Neuron (in vitro differentiated cells): ENCODE measurements at regions not wholly inside any gene's neighbourhood (a gene's known extent, or its start where the extent isn't known, plus 50 kb on each side); places are given as distances from the start of the nearest gene placed in this dataset.

Experiments used
- H2AFZ ChIP-seq: one replicate; pipeline ENCODE4 v1.6.1; 2013; ENCODE audit warnings: low read depth, mild to moderate bottlenecking, inconsistent platforms, low read length, moderate library complexity
- H3K27me3 ChIP-seq: one replicate; pipeline ENCODE4 v1.6.1; 2013; ENCODE audit warnings: low read length; ENCODE audit not compliant: insufficient read depth
- H3K36me3 ChIP-seq: one replicate; pipeline ENCODE4 v1.6.1; 2013; ENCODE audit warnings: low read length; ENCODE audit not compliant: insufficient read depth
- H3K4me1 ChIP-seq: one replicate; pipeline ENCODE4 v1.6.1; 2013; ENCODE audit warnings: low read length; ENCODE audit not compliant: insufficient read depth
- H3K4me3 ChIP-seq: 2 replicates; pipeline ENCODE4 v1.5.1; 2013; ENCODE audit warnings: mild to moderate bottlenecking, low read length, moderate library complexity
- H3K9me3 ChIP-seq: one replicate; pipeline ENCODE4 v1.6.1; 2013; ENCODE audit warnings: low read length

DNA sequence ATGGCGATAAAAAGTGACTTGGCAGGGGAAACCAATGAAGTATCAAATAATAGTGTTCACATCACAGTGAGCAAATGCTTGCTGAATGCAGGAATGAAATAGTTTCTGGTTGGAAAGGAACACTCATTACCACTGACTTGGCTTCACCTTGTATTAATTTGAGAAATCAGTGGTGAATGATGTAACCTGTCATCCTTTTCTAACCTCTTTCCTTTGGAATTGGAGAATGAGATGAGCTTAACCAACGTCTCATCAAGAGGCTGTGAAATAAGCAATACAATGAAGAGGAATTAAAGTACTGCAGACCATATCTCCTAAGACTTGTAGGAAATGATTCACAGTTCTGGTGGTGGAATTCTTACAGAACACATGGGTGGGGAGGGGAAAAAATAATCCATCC, 192.2 kb downstream of the DMAC1 start:
- Histone ChIP-seq H3K36me3 (no peaks in the 10 kb centered on the region), H3K9me3 (no peaks in the 10 kb centered on the region), H3K27me3 (no peaks in the 10 kb centered on the region), H3K4me1 (no peaks in the 10 kb centered on the region), H3K4me3 (no peak overlapping the region), H2AFZ (no peak overlapping the region)

GRCh38 chr9:7606591-7606990, 193.0 kb downstream of the DMAC1 start:
- Histone ChIP-seq H3K4me1 (no peaks in the 10 kb centered on the region), H3K4me3 (no peak overlapping the region), H3K9me3 (no peaks in the 10 kb centered on the region), H2AFZ (no peak overlapping the region), H3K27me3 (no peaks in the 10 kb centered on the region), H3K36me3 (no peaks in the 10 kb centered on the region)

DNA sequence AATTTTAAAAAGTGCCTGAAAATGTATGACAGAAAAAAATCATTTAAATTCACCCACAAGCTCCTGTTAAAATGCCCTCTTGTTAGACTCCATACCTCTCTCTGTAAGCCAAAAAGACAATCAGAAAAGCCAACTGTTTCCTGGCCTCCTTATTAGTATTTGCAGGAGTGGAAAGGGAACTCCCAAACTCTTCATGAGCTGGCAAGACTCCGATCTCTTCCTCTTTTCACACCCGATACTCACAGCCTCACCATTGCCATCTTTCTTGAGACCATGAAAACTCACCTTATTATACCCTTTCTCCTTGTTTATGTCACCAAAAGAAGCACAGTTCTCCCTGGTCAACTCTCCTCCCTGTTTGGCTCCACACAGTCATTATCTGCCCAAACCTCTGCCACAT, 197.8 kb downstream of the DMAC1 start:
- no peak overlapping the region for H3K4me3 ChIP-seq
- H3K9me3 ChIP-seq = no peaks in the 10 kb centered on the region
- H3K36me3 ChIP-seq = no peaks in the 10 kb centered on the region
- no peaks in the 10 kb centered on the region for H3K4me1 ChIP-seq
- no peaks in the 10 kb centered on the region for H3K27me3 ChIP-seq
- no peak overlapping the region for H2AFZ ChIP-seq

DNA sequence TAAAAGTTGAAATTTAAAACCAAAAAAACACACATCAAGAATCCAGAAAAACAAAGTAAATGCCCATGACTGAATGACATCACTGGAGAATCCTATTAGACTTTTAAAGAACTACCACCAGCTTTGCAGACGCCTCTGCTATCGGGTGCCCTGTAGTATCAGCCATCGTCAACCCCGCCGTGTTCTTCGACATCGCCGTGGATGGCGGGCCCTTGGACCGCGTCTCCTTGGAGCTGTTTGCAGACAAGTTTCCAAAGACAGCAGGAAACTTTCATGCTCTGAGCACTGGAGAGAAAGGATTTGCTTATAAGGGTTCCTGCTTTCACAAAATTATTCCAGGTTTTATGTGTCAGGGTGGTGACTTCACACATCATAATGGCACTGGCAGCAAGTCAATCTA, 201.9 kb downstream of the DMAC1 start:
- Histone ChIP-seq H3K4me1 (no peaks in the 10 kb centered on the region), H3K4me3 (no peak overlapping the region), H3K27me3 (no peaks in the 10 kb centered on the region), H3K36me3 (no peaks in the 10 kb centered on the region), H3K9me3 (no peaks in the 10 kb centered on the region), H2AFZ (no peak overlapping the region)

- no peak overlapping the region for H2AFZ ChIP-seq
These were observed 207.0 kb downstream of the DMAC1 start for GRCh38 chr9:7592321-7593316.

GRCh38 chr9:7591501-7591900, 208.1 kb downstream of the DMAC1 start:
- no peaks in the 10 kb centered on the region for H3K36me3 ChIP-seq
- no peaks in the 10 kb centered on the region for H3K4me1 ChIP-seq
- H3K27me3 ChIP-seq = no peaks in the 10 kb centered on the region
- no peak overlapping the region for H3K4me3 ChIP-seq
- no peaks in the 10 kb centered on the region for H3K9me3 ChIP-seq
- no peak overlapping the region for H2AFZ ChIP-seq

More at GRCh38 chr9:7592321-7593316, 207.0 kb downstream of the DMAC1 start:
- Histone ChIP-seq H3K36me3 (no peaks in the 10 kb centered on the region), H3K4me3 (no peak overlapping the region), H3K9me3 (no peaks in the 10 kb centered on the region), H3K27me3 (no peaks in the 10 kb centered on the region), H3K4me1 (no peaks in the 10 kb centered on the region)

DNA sequence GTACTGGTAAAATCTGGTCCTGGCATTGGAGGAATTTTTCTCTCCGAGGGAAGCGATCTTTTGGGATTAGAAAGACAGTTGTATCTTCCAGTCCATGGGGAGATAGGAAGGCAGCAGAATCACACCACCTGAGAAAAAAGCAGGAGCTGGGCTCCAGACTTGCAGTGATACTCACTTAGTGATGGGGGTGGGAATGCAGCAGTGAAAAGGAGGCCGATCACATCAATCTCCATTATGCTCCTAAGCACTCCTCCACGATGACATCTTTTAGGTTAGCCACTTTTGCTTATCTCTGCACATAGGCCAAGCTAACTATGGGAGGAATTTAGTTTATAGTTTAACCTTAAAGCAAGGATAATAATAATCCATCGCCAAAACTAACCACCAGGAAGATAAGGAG, 219.0 kb downstream of the DMAC1 start:
- Histone ChIP-seq H3K36me3 (no peaks in the 10 kb centered on the region), H3K4me3 (no peak overlapping the region), H3K9me3 (no peaks in the 10 kb centered on the region), H3K27me3 (no peaks in the 10 kb centered on the region), H3K4me1 (no peaks in the 10 kb centered on the region), H2AFZ (no peak overlapping the region)

DNA sequence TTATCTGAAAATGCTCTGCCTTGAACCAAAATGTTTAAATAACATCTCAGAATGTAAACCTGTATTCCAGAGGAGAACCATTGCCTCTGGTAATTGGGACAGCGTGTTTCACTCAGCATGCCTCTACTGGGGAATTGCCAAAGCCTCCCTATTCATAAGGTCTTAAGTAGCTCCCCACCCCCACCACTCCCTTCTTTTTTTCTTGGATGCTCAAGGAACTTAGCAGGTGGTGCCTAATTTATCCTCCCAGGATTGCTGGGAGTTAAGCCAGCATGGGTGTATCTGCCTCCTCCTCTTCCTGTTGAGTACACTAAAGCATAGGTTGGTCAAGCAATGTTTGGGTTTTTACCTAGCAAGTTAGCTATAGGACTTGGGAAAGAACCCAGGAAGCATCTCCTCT, 220.2 kb downstream of the DMAC1 start:
- Histone ChIP-seq H3K9me3 (no peaks in the 10 kb centered on the region), H3K4me1 (no peaks in the 10 kb centered on the region), H3K36me3 (no peaks in the 10 kb centered on the region), H2AFZ (no peak overlapping the region), H3K27me3 (no peaks in the 10 kb centered on the region), H3K4me3 (no peak overlapping the region)

DNA sequence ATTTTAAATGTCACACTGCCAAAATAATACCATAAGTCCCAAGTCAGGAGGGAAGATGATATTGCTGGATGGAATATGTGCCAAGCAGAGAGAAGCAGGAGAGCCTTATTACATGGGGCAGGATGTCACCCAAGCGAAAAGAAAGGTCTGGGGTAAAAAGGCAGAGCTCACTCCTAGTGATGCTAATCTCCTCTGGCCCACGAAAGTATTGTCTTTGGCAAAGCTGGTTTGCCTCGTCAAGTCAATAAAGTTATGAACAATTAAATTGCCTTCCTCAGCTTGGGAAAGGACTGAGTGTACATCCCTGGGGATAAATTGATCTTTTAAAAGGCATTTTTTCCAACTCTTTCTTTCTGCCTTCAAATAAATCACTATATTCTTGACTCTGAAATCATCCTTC, 220.6 kb downstream of the DMAC1 start:
- Histone ChIP-seq H3K4me3 (no peak overlapping the region), H3K9me3 (no peaks in the 10 kb centered on the region), H3K36me3 (no peaks in the 10 kb centered on the region), H3K27me3 (no peaks in the 10 kb centered on the region), H2AFZ (no peak overlapping the region), H3K4me1 (no peaks in the 10 kb centered on the region)

GRCh38 chr9:7570107-7570720, 229.4 kb downstream of the DMAC1 start:
- H2AFZ ChIP-seq = no peak overlapping the region
- no peaks in the 10 kb centered on the region for H3K36me3 ChIP-seq
- H3K9me3 ChIP-seq = no peaks in the 10 kb centered on the region

DNA sequence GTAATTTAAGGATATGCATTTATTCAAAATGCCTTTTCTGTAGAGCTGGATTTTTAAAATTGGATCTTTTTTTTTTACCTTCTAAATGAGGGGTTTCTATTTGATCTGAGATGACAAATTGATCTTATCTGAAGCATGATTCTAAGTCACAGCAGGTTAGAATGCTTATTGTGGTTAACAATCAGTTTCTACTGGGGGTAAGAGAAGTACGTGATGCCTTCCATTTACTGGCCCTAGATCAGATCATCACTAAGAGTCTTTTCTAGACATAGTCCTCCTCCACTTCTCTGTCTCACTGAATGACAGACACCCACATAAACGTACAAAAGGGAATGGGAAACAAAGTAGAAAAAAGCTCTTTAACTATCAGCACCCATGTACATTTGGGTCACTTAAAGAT, 231.9 kb downstream of the DMAC1 start:
- Histone ChIP-seq H3K36me3 (no peaks in the 10 kb centered on the region), H2AFZ (no peak overlapping the region), H3K9me3 (no peaks in the 10 kb centered on the region), H3K4me1 (peaks cover 1% of the 10 kb centered on the region), H3K27me3 (no peaks in the 10 kb centered on the region), H3K4me3 (no peak overlapping the region)

More at GRCh38 chr9:7570107-7570720, 229.4 kb downstream of the DMAC1 start:
- H3K4me1 ChIP-seq = peaks cover 3% of the 10 kb centered on the region
- no peak overlapping the region for H3K4me3 ChIP-seq
- no peaks in the 10 kb centered on the region for H3K27me3 ChIP-seq

GRCh38 chr9:7561527-7562080, 238.0 kb downstream of the DMAC1 start:
- Histone ChIP-seq H3K4me1 (peaks cover 12% of the 10 kb centered on the region), H3K36me3 (no peaks in the 10 kb centered on the region), H2AFZ (no peak overlapping the region)

DNA sequence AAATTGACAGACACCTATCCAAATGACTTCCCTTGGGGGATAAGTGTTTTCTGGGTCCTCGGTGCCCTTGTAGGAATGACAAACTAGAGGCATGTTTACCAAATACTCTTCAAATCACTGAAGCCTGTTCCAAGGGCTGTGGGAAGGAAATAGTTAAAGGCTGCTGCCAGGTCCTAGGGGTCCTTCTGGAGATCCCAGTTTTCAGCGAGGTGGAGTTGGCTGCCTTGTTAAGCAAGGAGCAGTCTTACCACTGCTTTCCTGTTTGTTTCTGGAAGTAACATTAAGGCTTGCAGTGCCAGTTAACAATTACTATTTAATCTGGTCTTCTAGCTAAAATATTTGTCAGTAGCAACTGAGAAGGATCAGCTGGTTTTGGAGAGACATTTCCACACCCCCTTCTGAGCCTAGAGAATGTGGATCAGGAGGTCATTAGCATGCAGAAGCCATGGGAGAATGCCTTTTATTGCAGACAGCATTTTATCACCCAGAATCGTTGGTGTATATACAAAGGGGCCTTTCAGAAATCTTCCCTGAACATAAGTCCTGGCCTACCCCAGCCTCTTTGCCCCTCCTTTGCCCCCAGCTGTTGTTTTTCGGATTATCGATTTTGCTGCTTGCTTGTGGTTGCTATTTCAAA, 238.8 kb downstream of the DMAC1 start:
- Histone ChIP-seq H3K9me3 (no peaks in the 10 kb centered on the region), H3K4me1 (peaks cover 12% of the 10 kb centered on the region), H3K4me3 (no peak overlapping the region), H2AFZ (peak overlapping the region; percentile 32), H3K27me3 (no peaks in the 10 kb centered on the region), H3K36me3 (no peaks in the 10 kb centered on the region)

More at GRCh38 chr9:7561527-7562080, 238.0 kb downstream of the DMAC1 start:
- Histone ChIP-seq H3K27me3 (no peaks in the 10 kb centered on the region), H3K9me3 (no peaks in the 10 kb centered on the region), H3K4me3 (no peak overlapping the region)
